ENCODE measurements at regions not wholly inside any gene's neighbourhood (a gene's known extent, or its start where the extent isn't known, plus 50 kb on each side); places are given as distances from the start of the nearest gene placed in this dataset.
"Not testable (repeated sequence)": the region's sequence is repeated elsewhere in the genome, so short reads cannot be mapped to it uniquely, and the experiment has no call there.

- DNase-seq (ENCODE audit: low spot score), result not testable (repeated sequence)
These were observed 554.6 kb upstream of the ACTRT1 start for GRCh38 chrX:128606817-128607216.

- not testable (repeated sequence) for DNase-seq (ENCODE audit: low spot score)
These were observed 554.2 kb upstream of the ACTRT1 start for GRCh38 chrX:128606357-128606756.

GRCh38 chrX:128601706-128602105 lies 549.5 kb upstream of the ACTRT1 start:
- no peak for DNase-seq (ENCODE audit: low spot score)

- no peak for DNase-seq (ENCODE audit: low spot score)
These were observed 547.4 kb upstream of the ACTRT1 start for GRCh38 chrX:128599632-128600031.

GRCh38 chrX:128582036-128582435 lies 529.8 kb upstream of the ACTRT1 start:
- no peak for DNase-seq (ENCODE audit: low spot score)

- DNase-seq (ENCODE audit: low spot score), result no peak
These were observed 529.4 kb upstream of the ACTRT1 start for GRCh38 chrX:128581615-128582014.

GRCh38 chrX:128543114-128543513 lies 490.9 kb upstream of the ACTRT1 start:
- no peak for DNase-seq (ENCODE audit: low spot score)

GRCh38 chrX:128518508-128518907 lies 466.3 kb upstream of the ACTRT1 start:
- DNase-seq (ENCODE audit: low spot score), result peak; percentile 28

GRCh38 chrX:128517691-128518090 lies 465.5 kb upstream of the ACTRT1 start:
- no peak for DNase-seq (ENCODE audit: low spot score)

- DNase-seq (ENCODE audit: low spot score), result no peak
These were observed 452.3 kb upstream of the ACTRT1 start for GRCh38 chrX:128504496-128504895.

- DNase-seq (ENCODE audit: low spot score), result no peak
These were observed 411.9 kb upstream of the ACTRT1 start for GRCh38 chrX:128464116-128464515.

- peak; percentile 11 for DNase-seq (ENCODE audit: low spot score)
These were observed 408.6 kb upstream of the ACTRT1 start for GRCh38 chrX:128460835-128461234.

- peak; percentile 63 for DNase-seq (ENCODE audit: low spot score)
These were observed 406.7 kb upstream of the ACTRT1 start for GRCh38 chrX:128458888-128459287.

- DNase-seq (ENCODE audit: low spot score), result no peak
These were observed 405.5 kb upstream of the ACTRT1 start for GRCh38 chrX:128457674-128458073.

- DNase-seq (ENCODE audit: low spot score), result no peak
These were observed 387.0 kb upstream of the ACTRT1 start for GRCh38 chrX:128439159-128439558.

- no peak for DNase-seq (ENCODE audit: low spot score)
These were observed 385.9 kb upstream of the ACTRT1 start for GRCh38 chrX:128438082-128438481.

- DNase-seq (ENCODE audit: low spot score), result no peak
These were observed 384.3 kb upstream of the ACTRT1 start for GRCh38 chrX:128436397-128437103.

- DNase-seq (ENCODE audit: low spot score), result no peak
These were observed 373.3 kb upstream of the ACTRT1 start for GRCh38 chrX:128425546-128425945.

GRCh38 chrX:128408842-128409241 lies 356.6 kb upstream of the ACTRT1 start:
- DNase-seq (ENCODE audit: low spot score), result no peak

- no peak for DNase-seq (ENCODE audit: low spot score)
These were observed 344.4 kb upstream of the ACTRT1 start for GRCh38 chrX:128396601-128397000.

GRCh38 chrX:128383846-128384245 lies 331.6 kb upstream of the ACTRT1 start:
- not testable (repeated sequence) for DNase-seq (ENCODE audit: low spot score)

- DNase-seq (ENCODE audit: low spot score), result no peak
These were observed 313.3 kb upstream of the ACTRT1 start for GRCh38 chrX:128365492-128365891.

- no peak for DNase-seq (ENCODE audit: low spot score)
These were observed 283.5 kb upstream of the ACTRT1 start for GRCh38 chrX:128335671-128336070.

GRCh38 chrX:128334821-128335220 lies 282.6 kb upstream of the ACTRT1 start:
- no peak for DNase-seq (ENCODE audit: low spot score)

All from RKO (cell line).